ENCODE measurements at regions not wholly inside any gene's neighbourhood (a gene's known extent, or its start where the extent isn't known, plus 50 kb on each side); places are given as distances from the start of the nearest gene placed in this dataset.
"Not testable (repeated sequence)": the region's sequence is repeated elsewhere in the genome, so short reads cannot be mapped to it uniquely, and the experiment has no call there.

DNA sequence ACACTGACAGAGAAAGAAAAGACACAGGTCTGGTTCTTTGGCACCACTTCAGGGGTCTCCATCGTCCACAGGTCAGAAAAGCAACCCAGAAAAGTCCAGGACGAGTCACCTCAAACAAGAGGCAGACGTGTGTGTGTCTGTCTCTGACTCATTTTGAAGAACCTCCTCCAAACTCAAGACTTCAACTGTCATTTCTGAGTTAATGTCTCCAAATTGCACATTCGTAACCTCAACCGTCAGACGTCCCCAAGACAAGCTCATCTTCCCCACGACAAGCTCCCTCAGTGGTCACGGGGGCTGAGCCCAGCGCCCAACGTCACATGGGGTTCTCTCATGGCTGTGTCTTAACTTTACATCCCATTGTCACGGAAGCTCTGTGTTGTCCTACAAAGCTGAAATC lies 70.2 kb upstream of the TNK2 start:
- TF ChIP-seq, protein P1, sequence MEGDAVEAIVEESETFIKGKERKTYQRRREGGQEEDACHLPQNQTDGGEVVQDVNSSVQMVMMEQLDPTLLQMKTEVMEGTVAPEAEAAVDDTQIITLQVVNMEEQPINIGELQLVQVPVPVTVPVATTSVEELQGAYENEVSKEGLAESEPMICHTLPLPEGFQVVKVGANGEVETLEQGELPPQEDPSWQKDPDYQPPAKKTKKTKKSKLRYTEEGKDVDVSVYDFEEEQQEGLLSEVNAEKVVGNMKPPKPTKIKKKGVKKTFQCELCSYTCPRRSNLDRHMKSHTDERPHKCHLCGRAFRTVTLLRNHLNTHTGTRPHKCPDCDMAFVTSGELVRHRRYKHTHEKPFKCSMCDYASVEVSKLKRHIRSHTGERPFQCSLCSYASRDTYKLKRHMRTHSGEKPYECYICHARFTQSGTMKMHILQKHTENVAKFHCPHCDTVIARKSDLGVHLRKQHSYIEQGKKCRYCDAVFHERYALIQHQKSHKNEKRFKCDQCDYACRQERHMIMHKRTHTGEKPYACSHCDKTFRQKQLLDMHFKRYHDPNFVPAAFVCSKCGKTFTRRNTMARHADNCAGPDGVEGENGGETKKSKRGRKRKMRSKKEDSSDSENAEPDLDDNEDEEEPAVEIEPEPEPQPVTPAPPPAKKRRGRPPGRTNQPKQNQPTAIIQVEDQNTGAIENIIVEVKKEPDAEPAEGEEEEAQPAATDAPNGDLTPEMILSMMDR (IDR thresholded peaks at IDR 0.05), result not testable (repeated sequence)
- not testable (repeated sequence) for TF ChIP-seq POLR2A (IDR thresholded peaks at IDR 0.05)
